PFSK-1 (cell line): ENCODE measurements at regions not wholly inside any gene's neighbourhood (a gene's known extent, or its start where the extent isn't known, plus 50 kb on each side); places are given as distances from the start of the nearest gene placed in this dataset.

Experiments used
- FOXP2 ChIP-seq: optimal IDR thresholded peaks from 2 replicates; pipeline ENCODE3; 2011; ENCODE audit warnings: borderline replicate concordance, control low read depth, inconsistent platforms; ENCODE audit not compliant: insufficient read depth; ENCODE audit errors: extremely low read length, extremely low read depth
- TAF1 ChIP-seq: IDR thresholded peaks from 2 replicates; pipeline ENCODE4 v1.6.1; 2012; ENCODE audit warnings: low read length, control low read depth, borderline replicate concordance; ENCODE audit not compliant: insufficient read depth

DNA sequence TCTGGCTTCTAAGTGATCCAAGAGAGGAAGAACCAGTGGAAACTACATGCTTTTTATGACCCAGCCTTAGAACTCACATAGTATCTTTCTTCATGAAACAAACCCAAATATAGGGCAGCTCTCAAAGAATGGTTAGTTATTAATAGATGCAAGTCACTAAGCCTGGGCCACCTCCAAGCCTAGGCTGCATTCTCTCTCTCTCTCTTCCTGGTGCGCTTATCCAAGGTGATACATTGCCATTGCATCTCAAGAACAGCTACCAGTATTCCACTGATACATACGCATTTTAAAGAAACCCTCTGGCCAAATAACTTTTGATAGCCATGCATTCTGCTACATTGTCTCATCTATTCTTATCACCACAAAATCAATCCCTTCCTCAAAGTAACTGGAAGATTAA, 455.6 kb upstream of the ADGRL2 start:
- TF ChIP-seq TAF1 (no peak), FOXP2 (no peak)
